GM11168 (cell line): ENCODE measurements at regions not wholly inside any gene's neighbourhood (a gene's known extent, or its start where the extent isn't known, plus 50 kb on each side); places are given as distances from the start of the nearest gene placed in this dataset.

Experiments used
- in situ Hi-C: fragments of 300-500 bp; cut with MboI; formaldehyde crosslinking; loops from one replicate; pipeline ENCODE4 v1.12.0; 2022; ENCODE audit warnings: low sequenced_read_pairs; ENCODE audit not compliant: unreplicated experiment

GRCh38 chr13:85417807-85418206, 381.4 kb downstream of the SLITRK6 start:
- in situ Hi-C loops: no loop called here

GRCh38 chr13:85413664-85414063, 385.6 kb downstream of the SLITRK6 start:
- in situ Hi-C loops: no loop called here

- in situ Hi-C loops: no loop called here
Observed at GRCh38 chr13:85412448-85412847, 386.8 kb downstream of the SLITRK6 start.

GRCh38 chr13:85411591-85411990, 387.6 kb downstream of the SLITRK6 start:
- in situ Hi-C loops: no loop called here

- in situ Hi-C loops: no loop called here
Observed at GRCh38 chr13:85408415-85408814, 390.8 kb downstream of the SLITRK6 start.

- in situ Hi-C loops: no loop called here
Observed at GRCh38 chr13:85406269-85406975, 392.8 kb downstream of the SLITRK6 start.

GRCh38 chr13:85405316-85405897, 393.8 kb downstream of the SLITRK6 start:
- in situ Hi-C loops: no loop called here

GRCh38 chr13:85386424-85386823, 412.8 kb downstream of the SLITRK6 start:
- in situ Hi-C loops: no loop called here

GRCh38 chr13:85383291-85383690, 415.9 kb downstream of the SLITRK6 start:
- in situ Hi-C loops: no loop called here

- in situ Hi-C loops: no loop called here
Observed at GRCh38 chr13:85381082-85381481, 418.1 kb downstream of the SLITRK6 start.

GRCh38 chr13:85379991-85380390, 419.2 kb downstream of the SLITRK6 start:
- in situ Hi-C loops: no loop called here

GRCh38 chr13:85379433-85379832, 419.8 kb downstream of the SLITRK6 start:
- in situ Hi-C loops: no loop called here

- in situ Hi-C loops: no loop called here
Observed at GRCh38 chr13:85377783-85378182, 421.4 kb downstream of the SLITRK6 start.

GRCh38 chr13:85373322-85373721, 425.9 kb downstream of the SLITRK6 start:
- in situ Hi-C loops: no loop called here

- in situ Hi-C loops: no loop called here
Observed at GRCh38 chr13:85371254-85371653, 428.0 kb downstream of the SLITRK6 start.

- in situ Hi-C loops: no loop called here
Observed at GRCh38 chr13:85368686-85369085, 430.5 kb downstream of the SLITRK6 start.

GRCh38 chr13:85367887-85368286, 431.3 kb downstream of the SLITRK6 start:
- in situ Hi-C loops: no loop called here

GRCh38 chr13:85366759-85367417, 432.3 kb downstream of the SLITRK6 start:
- in situ Hi-C loops: no loop called here

GRCh38 chr13:85363504-85363903, 435.7 kb downstream of the SLITRK6 start:
- in situ Hi-C loops: no loop called here

- in situ Hi-C loops: no loop called here
Observed at GRCh38 chr13:85362980-85363379, 436.2 kb downstream of the SLITRK6 start.

- in situ Hi-C loops: no loop called here
Observed at GRCh38 chr13:85347251-85347650, 452.0 kb downstream of the SLITRK6 start.

- in situ Hi-C loops: no loop called here
Observed at GRCh38 chr13:85334187-85334586, 465.0 kb downstream of the SLITRK6 start.
